ENCODE measurements at regions not wholly inside any gene's neighbourhood (a gene's known extent, or its start where the extent isn't known, plus 50 kb on each side); places are given as distances from the start of the nearest gene placed in this dataset.

DNA sequence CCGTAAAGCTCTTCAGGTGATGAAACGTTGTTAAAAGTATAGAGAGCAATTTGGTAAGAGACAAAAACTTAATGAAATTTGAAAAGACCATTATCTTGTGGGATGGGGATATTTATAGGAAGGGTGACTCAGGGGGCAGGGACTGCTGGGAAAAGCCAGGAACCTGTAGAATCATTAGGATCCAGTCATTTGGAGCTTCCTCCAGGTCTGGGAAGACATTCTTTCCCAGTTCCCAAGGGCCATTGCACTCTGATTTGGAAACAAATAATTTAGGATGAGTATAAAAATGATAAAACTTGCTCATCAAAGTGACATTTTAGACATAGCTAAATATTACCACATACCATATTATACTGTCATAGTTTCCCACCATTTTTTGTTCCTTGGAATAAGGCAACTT lies 143.9 kb downstream of the PFKFB3 start:
- TF ChIP-seq, protein P1, sequence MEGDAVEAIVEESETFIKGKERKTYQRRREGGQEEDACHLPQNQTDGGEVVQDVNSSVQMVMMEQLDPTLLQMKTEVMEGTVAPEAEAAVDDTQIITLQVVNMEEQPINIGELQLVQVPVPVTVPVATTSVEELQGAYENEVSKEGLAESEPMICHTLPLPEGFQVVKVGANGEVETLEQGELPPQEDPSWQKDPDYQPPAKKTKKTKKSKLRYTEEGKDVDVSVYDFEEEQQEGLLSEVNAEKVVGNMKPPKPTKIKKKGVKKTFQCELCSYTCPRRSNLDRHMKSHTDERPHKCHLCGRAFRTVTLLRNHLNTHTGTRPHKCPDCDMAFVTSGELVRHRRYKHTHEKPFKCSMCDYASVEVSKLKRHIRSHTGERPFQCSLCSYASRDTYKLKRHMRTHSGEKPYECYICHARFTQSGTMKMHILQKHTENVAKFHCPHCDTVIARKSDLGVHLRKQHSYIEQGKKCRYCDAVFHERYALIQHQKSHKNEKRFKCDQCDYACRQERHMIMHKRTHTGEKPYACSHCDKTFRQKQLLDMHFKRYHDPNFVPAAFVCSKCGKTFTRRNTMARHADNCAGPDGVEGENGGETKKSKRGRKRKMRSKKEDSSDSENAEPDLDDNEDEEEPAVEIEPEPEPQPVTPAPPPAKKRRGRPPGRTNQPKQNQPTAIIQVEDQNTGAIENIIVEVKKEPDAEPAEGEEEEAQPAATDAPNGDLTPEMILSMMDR (IDR thresholded peaks at IDR 0.05; ENCODE audit: unreplicated experiment), result no peak
- H3K9me3 Mint-ChIP-seq (ENCODE audit: unreplicated experiment), result peaks cover 5% of the 10 kb centered on the region
- no peak for DNase-seq (ENCODE audit: low spot score)
- H3K36me3 Mint-ChIP-seq (ENCODE audit: low read depth, unreplicated experiment), result peaks cover 4% of the 10 kb centered on the region
- H3K4me3 Mint-ChIP-seq (ENCODE audit: unreplicated experiment), result no peak overlapping the region
- peaks cover 3% of the 10 kb centered on the region for H3K27me3 Mint-ChIP-seq (ENCODE audit: unreplicated experiment)
- H3K4me1 Mint-ChIP-seq (ENCODE audit: unreplicated experiment), result no peaks in the 10 kb centered on the region
- H3K27ac Mint-ChIP-seq (ENCODE audit: unreplicated experiment), result no peak overlapping the region

DNA sequence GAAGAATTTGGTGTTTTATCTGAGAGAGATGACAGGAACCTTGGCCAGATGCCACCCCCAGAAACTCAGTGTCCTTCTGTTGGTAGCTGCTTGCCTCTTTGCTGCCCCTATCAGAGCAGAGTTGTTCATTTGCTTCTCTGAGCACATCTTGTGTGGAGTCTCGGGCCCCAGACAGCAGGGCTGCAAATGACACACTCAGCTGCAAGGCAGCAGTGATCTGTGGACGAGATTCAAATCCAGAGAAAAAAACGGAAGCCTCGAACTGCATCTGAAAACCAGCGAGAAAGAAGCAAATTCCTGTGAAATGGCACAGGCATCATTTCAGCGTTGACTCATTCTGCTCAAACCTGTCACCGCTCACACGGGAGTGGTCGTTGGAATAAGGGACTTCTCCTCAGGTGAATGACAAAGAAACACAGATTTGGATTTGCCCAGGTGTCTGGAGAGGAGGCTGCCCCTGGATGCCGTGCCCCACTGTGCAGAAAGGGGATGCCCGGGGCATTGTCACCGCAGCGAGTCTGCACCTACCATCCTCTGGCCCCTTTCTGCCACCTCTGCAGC lies 144.7 kb downstream of the PFKFB3 start:
- peaks cover 4% of the 10 kb centered on the region for H3K36me3 Mint-ChIP-seq (ENCODE audit: low read depth, unreplicated experiment)
- TF ChIP-seq, protein P1 (IDR thresholded peaks at IDR 0.05; ENCODE audit: unreplicated experiment), result no peak
- DNase-seq (ENCODE audit: low spot score), result no peak
- no peak overlapping the region for H3K27ac Mint-ChIP-seq (ENCODE audit: unreplicated experiment)
- peaks cover 4% of the 10 kb centered on the region for H3K27me3 Mint-ChIP-seq (ENCODE audit: unreplicated experiment)
- no peak overlapping the region for H3K4me3 Mint-ChIP-seq (ENCODE audit: unreplicated experiment)
- H3K4me1 Mint-ChIP-seq (ENCODE audit: unreplicated experiment), result no peaks in the 10 kb centered on the region
- peaks cover 5% of the 10 kb centered on the region for H3K9me3 Mint-ChIP-seq (ENCODE audit: unreplicated experiment)

DNA sequence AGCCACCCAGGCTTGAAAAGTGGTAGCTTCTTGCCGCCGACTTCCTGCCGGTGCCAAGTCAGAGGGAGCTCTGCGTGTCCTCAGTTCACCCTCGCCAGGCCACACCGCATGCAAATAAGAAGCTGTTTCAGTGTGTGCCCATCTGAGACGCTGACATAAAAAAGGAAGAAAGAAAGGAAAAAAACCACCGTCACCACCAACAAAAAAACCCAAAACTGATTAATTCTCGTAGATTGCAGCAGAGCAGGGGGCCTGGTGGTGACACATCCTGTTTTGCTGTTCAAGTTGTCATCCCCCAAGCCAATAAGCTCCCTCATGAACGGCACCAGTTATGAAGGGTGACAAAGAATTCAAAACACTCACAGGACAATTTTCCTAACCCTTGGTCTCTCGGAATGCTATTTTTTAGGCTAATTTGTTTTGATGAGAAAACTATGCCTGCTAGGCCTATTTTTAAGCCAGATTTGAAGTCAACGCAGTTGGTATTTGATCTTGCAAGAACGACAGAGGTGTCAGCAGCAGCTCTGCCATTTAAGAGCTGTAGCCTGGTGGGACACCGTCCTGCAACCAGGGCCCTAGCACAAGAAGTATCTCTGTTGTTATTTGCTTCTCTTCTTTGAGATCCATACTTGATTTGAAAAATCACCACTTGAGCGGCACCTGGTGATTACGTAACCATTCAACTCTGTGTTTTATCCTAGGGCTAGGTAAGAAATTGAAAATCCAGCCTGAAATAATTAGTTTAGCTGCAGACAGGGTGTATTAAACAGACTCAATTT lies 145.6 kb downstream of the PFKFB3 start:
- Mint-ChIP-seq H3K27me3 (ENCODE audit: unreplicated experiment) (peaks cover 4% of the 10 kb centered on the region), H3K36me3 (ENCODE audit: low read depth, unreplicated experiment) (peaks cover 4% of the 10 kb centered on the region), H3K9me3 (ENCODE audit: unreplicated experiment) (peaks cover 5% of the 10 kb centered on the region), H3K4me3 (ENCODE audit: unreplicated experiment) (no peak overlapping the region), H3K4me1 (ENCODE audit: unreplicated experiment) (no peaks in the 10 kb centered on the region), H3K27ac (ENCODE audit: unreplicated experiment) (no peak overlapping the region)
- TF ChIP-seq, protein P1 (IDR thresholded peaks at IDR 0.05; ENCODE audit: unreplicated experiment), result no peak
- no peak for DNase-seq (ENCODE audit: low spot score)

DNA sequence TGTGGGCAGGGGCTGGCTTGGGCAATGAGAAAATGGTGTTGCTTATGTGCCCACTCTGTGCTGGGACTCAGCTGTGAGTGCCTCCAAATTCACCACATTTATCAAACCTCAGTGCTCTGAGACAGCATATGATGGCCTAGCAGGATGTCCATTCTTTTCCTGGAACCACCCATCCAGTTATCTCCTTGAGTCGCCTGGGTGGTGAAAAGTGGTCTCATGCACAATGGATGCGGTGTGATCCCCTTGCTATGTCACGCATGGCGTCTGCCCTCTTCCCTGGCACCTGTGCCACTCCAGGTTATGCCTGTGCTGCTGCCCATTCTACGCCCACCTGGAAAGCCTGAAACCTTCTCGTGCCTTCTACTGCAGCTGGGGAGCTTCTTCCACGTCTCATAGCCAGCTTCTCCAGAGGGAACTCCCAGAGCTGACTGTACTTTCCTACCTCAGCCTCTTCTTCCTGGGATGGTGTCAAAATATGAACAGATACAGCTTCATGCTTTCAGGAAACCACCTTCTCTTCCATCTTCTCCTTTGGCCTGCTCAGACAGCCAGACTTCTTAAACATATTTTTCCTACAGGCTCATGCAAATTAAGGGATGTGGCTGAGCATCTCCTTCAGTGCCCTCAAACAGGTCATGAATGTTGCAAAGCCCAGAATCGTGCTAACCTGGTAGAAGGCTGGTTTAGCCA lies 147.3 kb downstream of the PFKFB3 start:
- TF ChIP-seq, protein P1 (IDR thresholded peaks at IDR 0.05; ENCODE audit: unreplicated experiment), result no peak
- Mint-ChIP-seq H3K36me3 (ENCODE audit: low read depth, unreplicated experiment) (peaks cover 4% of the 10 kb centered on the region), H3K27ac (ENCODE audit: unreplicated experiment) (no peak overlapping the region), H3K4me1 (ENCODE audit: unreplicated experiment) (no peaks in the 10 kb centered on the region), H3K9me3 (ENCODE audit: unreplicated experiment) (peaks cover 5% of the 10 kb centered on the region), H3K27me3 (ENCODE audit: unreplicated experiment) (peaks cover 4% of the 10 kb centered on the region), H3K4me3 (ENCODE audit: unreplicated experiment) (no peak overlapping the region)
- no peak for DNase-seq (ENCODE audit: low spot score)

DNA sequence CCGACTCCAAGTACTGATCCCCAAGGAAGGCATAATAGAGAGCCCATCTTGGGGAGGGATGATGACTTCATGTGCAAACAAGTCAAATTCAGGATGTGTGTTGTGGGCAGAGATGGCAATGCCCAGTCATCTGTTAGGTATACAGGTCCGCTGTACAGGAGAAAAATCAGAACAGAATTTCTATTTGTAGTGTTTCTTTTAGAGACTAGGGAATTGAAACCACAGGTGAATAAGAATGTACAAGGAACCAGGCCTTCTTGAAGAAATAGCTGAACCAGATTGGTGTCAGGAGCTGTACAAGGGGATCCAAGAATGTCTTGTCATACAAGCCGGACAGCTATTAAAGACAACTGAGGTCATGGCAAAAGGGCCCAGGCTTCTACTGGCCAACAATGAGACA lies 147.9 kb downstream of the PFKFB3 start:
- Mint-ChIP-seq H3K4me3 (ENCODE audit: unreplicated experiment) (no peak overlapping the region), H3K27ac (ENCODE audit: unreplicated experiment) (no peak overlapping the region), H3K36me3 (ENCODE audit: low read depth, unreplicated experiment) (no peaks in the 10 kb centered on the region), H3K9me3 (ENCODE audit: unreplicated experiment) (no peaks in the 10 kb centered on the region), H3K27me3 (ENCODE audit: unreplicated experiment) (peaks cover 4% of the 10 kb centered on the region), H3K4me1 (ENCODE audit: unreplicated experiment) (no peaks in the 10 kb centered on the region)
- TF ChIP-seq, protein P1 (IDR thresholded peaks at IDR 0.05; ENCODE audit: unreplicated experiment), result no peak
- no peak for DNase-seq (ENCODE audit: low spot score)
